GM06990 (cell line): ENCODE measurements at regions not wholly inside any gene's neighbourhood (a gene's known extent, or its start where the extent isn't known, plus 50 kb on each side); places are given as distances from the start of the nearest gene placed in this dataset.
A peak's percentile ranks its signal among the peaks of the same experiment; 100 is the strongest.

Experiments
- DNase-seq: peaks from one replicate; pipeline ENCODE4 v3.0.0-alpha.2; 2011; ENCODE audit not compliant: insufficient read length; ENCODE audit errors: extremely low read depth
- H3K27me3 ChIP-seq: replicated peaks from 2 replicates; pipeline ENCODE4 v1.6.0; 2011; ENCODE audit warnings: low read length; ENCODE audit not compliant: control insufficient read depth, insufficient read depth
- H3K36me3 ChIP-seq: 2 replicates; pipeline ENCODE4 v1.5.1; 2011; ENCODE audit warnings: low read length; ENCODE audit not compliant: control insufficient read depth, insufficient read depth
- H3K4me3 ChIP-seq: replicated peaks from 2 replicates; pipeline ENCODE4 v1.5.1; 2011; ENCODE audit warnings: low read depth, mild to moderate bottlenecking, control low read depth, low read length
- CTCF ChIP-seq: IDR thresholded peaks from 2 replicates; pipeline ENCODE4 v1.5.1; 2011; ENCODE audit warnings: low read length, control low read depth, mild to moderate bottlenecking, inconsistent platforms; ENCODE audit not compliant: insufficient read depth, poor library complexity, severe bottlenecking

- DNase-seq, result peak; percentile 44
- TF ChIP-seq CTCF, result peak; percentile 79
- H3K27me3 ChIP-seq, result no peaks in the 10 kb centered on the region; the same call in none of the 2 replicates
Measured at GRCh38 chr9:90102292-90102901, 497.6 kb downstream of the GADD45G start.

GRCh38 chr9:90103771-90104170 lies 499.0 kb downstream of the GADD45G start:
- Histone ChIP-seq H3K27me3 (no peaks in the 10 kb centered on the region; the same call in 1 of the 2 replicates), H3K36me3 (no peaks in the 10 kb centered on the region), H3K4me3 (no peak overlapping the region)
- TF ChIP-seq CTCF, result no peak
- DNase-seq, result no peak

More at GRCh38 chr9:90102292-90102901, 497.6 kb downstream of the GADD45G start:
- no peaks in the 10 kb centered on the region for H3K36me3 ChIP-seq
- no peak overlapping the region for H3K4me3 ChIP-seq

- no peak for TF ChIP-seq CTCF
- Histone ChIP-seq H3K36me3 (no peaks in the 10 kb centered on the region), H3K27me3 (no peaks in the 10 kb centered on the region; the same call in 1 of the 2 replicates), H3K4me3 (no peak overlapping the region)
- DNase-seq, result no peak
Measured at GRCh38 chr9:90105773-90106172, 501.0 kb downstream of the GADD45G start.

- Histone ChIP-seq H3K4me3 (no peak overlapping the region), H3K27me3 (no peaks in the 10 kb centered on the region; the same call in 1 of the 2 replicates), H3K36me3 (no peaks in the 10 kb centered on the region)
- no peak for TF ChIP-seq CTCF
- DNase-seq, result no peak
Measured at GRCh38 chr9:90107040-90107725, 502.4 kb downstream of the GADD45G start.

- DNase-seq, result no peak
- no peak for TF ChIP-seq CTCF
- Histone ChIP-seq H3K4me3 (no peak overlapping the region), H3K36me3 (no peaks in the 10 kb centered on the region), H3K27me3 (no peaks in the 10 kb centered on the region; the same call in 1 of the 2 replicates)
Measured at GRCh38 chr9:90107726-90108655, 503.2 kb downstream of the GADD45G start.
